GM12874 (cell line): ENCODE measurements at regions not wholly inside any gene's neighbourhood (a gene's known extent, or its start where the extent isn't known, plus 50 kb on each side); places are given as distances from the start of the nearest gene placed in this dataset.

Experiments
- CTCF ChIP-seq: IDR thresholded peaks from 2 replicates; pipeline ENCODE4 v1.5.1; 2011; ENCODE audit warnings: low read depth, mild to moderate bottlenecking, control low read depth, low read length, moderate library complexity; ENCODE audit not compliant: insufficient read depth

GRCh38 chr6:155629652-155630051, 174.0 kb upstream of the NOX3 start:
- no peak for TF ChIP-seq CTCF

GRCh38 chr6:155628306-155628705, 172.7 kb upstream of the NOX3 start:
- TF ChIP-seq CTCF = no peak

- no peak for TF ChIP-seq CTCF
Observed at GRCh38 chr6:155623450-155624178, 168.0 kb upstream of the NOX3 start.

- no peak for TF ChIP-seq CTCF
Observed at GRCh38 chr6:155614606-155615005, 159.0 kb upstream of the NOX3 start.

- TF ChIP-seq CTCF = no peak
Observed at GRCh38 chr6:155611742-155612141, 156.1 kb upstream of the NOX3 start.

GRCh38 chr6:155604991-155605390, 149.4 kb upstream of the NOX3 start:
- TF ChIP-seq CTCF = no peak

- no peak for TF ChIP-seq CTCF
Observed at GRCh38 chr6:155599561-155599960, 143.9 kb upstream of the NOX3 start.
